CD8-positive, alpha-beta memory T cell (primary cell): ENCODE measurements at regions not wholly inside any gene's neighbourhood (a gene's known extent, or its start where the extent isn't known, plus 50 kb on each side); places are given as distances from the start of the nearest gene placed in this dataset.

Source experiments
- CTCF ChIA-PET: fragments of 350-600 bp; sonication (Branson Sonifier 250); formaldehyde crosslinking; loops from one replicate; lab custom pipeline; 2021; ENCODE audit warnings: antibody characterized with exemption; lab: Charles Lee
- POLR2A ChIA-PET: fragments of 350-600 bp; sonication (Branson Sonifier 250); formaldehyde crosslinking; loops from one replicate; lab custom pipeline; 2021; ENCODE audit warnings: antibody characterized with exemption; lab: Charles Lee
- DNase-seq, 5 donors: peaks; one replicate each; pipeline versions ENCODE4 v3.0.0 to v3.0.0-alpha.2; 2020 to 2022; ENCODE audit warnings: mixed read lengths in 1 of 5
- H3K27ac ChIP-seq: one replicate; pipeline ENCODE4 v1.7.0; 2013; ENCODE audit warnings: low read depth, mild to moderate bottlenecking, low read length, moderate library complexity
- H3K27me3 ChIP-seq: 2 replicates; pipeline ENCODE4 v1.7.0; 2013; ENCODE audit warnings: low read length, mild to moderate bottlenecking; ENCODE audit not compliant: insufficient read depth, poor library complexity, severe bottlenecking
- H3K36me3 ChIP-seq: 2 replicates; pipeline ENCODE4 v1.7.0; 2013; ENCODE audit warnings: mild to moderate bottlenecking, low read length, moderate library complexity; ENCODE audit not compliant: insufficient read depth
- H3K4me1 ChIP-seq: 2 replicates; pipeline ENCODE4 v1.7.0; 2013; ENCODE audit warnings: mild to moderate bottlenecking, low read length, moderate library complexity; ENCODE audit not compliant: insufficient read depth
- H3K4me3 ChIP-seq: 2 replicates; pipeline ENCODE4 v1.7.0; 2013; ENCODE audit warnings: mild to moderate bottlenecking, low read length
- H3K9me3 ChIP-seq: 2 replicates; pipeline ENCODE4 v1.7.0; 2013; ENCODE audit warnings: mild to moderate bottlenecking, low read length
- H3K27ac Mint-ChIP-seq, 8 donors: one replicate each; pipeline ENCODE4 v1.8.0; 2020 to 2021; ENCODE audit warnings: mixed read lengths in 8 of 8, mild to moderate bottlenecking in 6 of 8, inconsistent platforms in 3 of 8, moderate library complexity in 3 of 8
- H3K27me3 Mint-ChIP-seq, 2 donors: one replicate each; pipeline ENCODE4 v1.8.0; 2020 to 2021; ENCODE audit warnings: mixed read lengths in 2 of 2, mild to moderate bottlenecking in 1 of 2, moderate library complexity in 1 of 2
- H3K36me3 Mint-ChIP-seq, 3 donors: one replicate each; pipeline ENCODE4 v1.8.0; 2020 to 2021; ENCODE audit warnings: mixed read lengths in 3 of 3, inconsistent platforms in 1 of 3, mild to moderate bottlenecking in 1 of 3
- H3K4me1 Mint-ChIP-seq, 3 donors: one replicate each; pipeline ENCODE4 v1.8.0; 2020 to 2021; ENCODE audit warnings: mixed read lengths in 3 of 3, inconsistent platforms in 1 of 3, mild to moderate bottlenecking in 1 of 3
- H3K4me3 Mint-ChIP-seq, 7 donors: one replicate each; pipeline ENCODE4 v1.8.0; 2020 to 2021; ENCODE audit warnings: mixed read lengths in 7 of 7, mild to moderate bottlenecking in 6 of 7, moderate library complexity in 4 of 7, inconsistent platforms in 2 of 7
- H3K9me3 Mint-ChIP-seq, 5 donors: one replicate each; pipeline ENCODE4 v1.8.0; 2020 to 2022; ENCODE audit warnings: mixed read lengths in 5 of 5, mild to moderate bottlenecking in 3 of 5, moderate library complexity in 2 of 5, inconsistent platforms in 1 of 5

- H3K27me3 Mint-ChIP-seq: no peaks in the 10 kb centered on the region
- H3K9me3 Mint-ChIP-seq: peaks cover 12 to 28% (median 20%) of the 10 kb centered on the region in 5 donors
- Histone ChIP-seq H3K27me3 (no peaks in the 10 kb centered on the region), H3K4me3 (no peak overlapping the region), H3K9me3 (no peaks in the 10 kb centered on the region), H3K36me3 (no peaks in the 10 kb centered on the region), H3K27ac (no peak overlapping the region), H3K4me1 (no peaks in the 10 kb centered on the region)
- no peak overlapping the region for H3K27ac Mint-ChIP-seq
- H3K36me3 Mint-ChIP-seq: peaks cover 0 to 4% (median 0%) of the 10 kb centered on the region in 3 donors
- no peak overlapping the region for H3K4me3 Mint-ChIP-seq
- ChIA-PET POLR2A (no interaction called here), CTCF (no interaction called here)
- DNase-seq: no peak
- no peaks in the 10 kb centered on the region for H3K4me1 Mint-ChIP-seq
Observed at GRCh38 chr7:91628742-91629141, 251.8 kb downstream of the MTERF1 start.

- H3K36me3 Mint-ChIP-seq: peaks cover 0 to 4% (median 0%) of the 10 kb centered on the region in 3 donors
- Histone ChIP-seq H3K27ac (no peak overlapping the region), H3K4me3 (no peak overlapping the region), H3K9me3 (no peaks in the 10 kb centered on the region), H3K36me3 (no peaks in the 10 kb centered on the region), H3K4me1 (no peaks in the 10 kb centered on the region), H3K27me3 (no peaks in the 10 kb centered on the region)
- no peak for DNase-seq
- POLR2A ChIA-PET: no interaction called here
- peaks cover 8 to 33% (median 19%) of the 10 kb centered on the region in 5 donors for H3K9me3 Mint-ChIP-seq
- no peaks in the 10 kb centered on the region for H3K4me1 Mint-ChIP-seq
- no peak overlapping the region for H3K27ac Mint-ChIP-seq
- CTCF ChIA-PET: no interaction called here
- no peaks in the 10 kb centered on the region for H3K27me3 Mint-ChIP-seq
- no peak overlapping the region for H3K4me3 Mint-ChIP-seq
Observed at GRCh38 chr7:91630581-91631380, 249.7 kb downstream of the MTERF1 start.

GRCh38 chr7:91632234-91632940, 248.1 kb downstream of the MTERF1 start:
- no peak overlapping the region for H3K27ac ChIP-seq
- Mint-ChIP-seq H3K9me3 (peaks cover 5 to 33% (median 21%) of the 10 kb centered on the region in 5 donors), H3K4me3 (no peak overlapping the region), H3K27me3 (no peaks in the 10 kb centered on the region), H3K27ac (no peak overlapping the region), H3K4me1 (no peaks in the 10 kb centered on the region), H3K36me3 (peaks cover 0 to 4% (median 0%) of the 10 kb centered on the region in 3 donors)
- POLR2A ChIA-PET: no interaction called here
- no peaks in the 10 kb centered on the region for H3K4me1 ChIP-seq
- no peak for DNase-seq
- no peaks in the 10 kb centered on the region for H3K27me3 ChIP-seq
- no peaks in the 10 kb centered on the region for H3K9me3 ChIP-seq
- no peaks in the 10 kb centered on the region for H3K36me3 ChIP-seq
- CTCF ChIA-PET: no interaction called here
- H3K4me3 ChIP-seq: no peak overlapping the region

- Histone ChIP-seq H3K36me3 (no peaks in the 10 kb centered on the region), H3K27ac (no peak overlapping the region), H3K27me3 (no peaks in the 10 kb centered on the region), H3K4me3 (no peak overlapping the region), H3K4me1 (no peaks in the 10 kb centered on the region), H3K9me3 (no peaks in the 10 kb centered on the region)
- Mint-ChIP-seq H3K27ac (no peak overlapping the region), H3K36me3 (peaks cover 0 to 4% (median 0%) of the 10 kb centered on the region in 3 donors), H3K4me3 (no peak overlapping the region), H3K27me3 (no peaks in the 10 kb centered on the region), H3K9me3 (peaks cover 9 to 38% (median 25%) of the 10 kb centered on the region in 5 donors), H3K4me1 (no peaks in the 10 kb centered on the region)
- ChIA-PET POLR2A (no interaction called here), CTCF (no interaction called here)
- DNase-seq: no peak
Observed at GRCh38 chr7:91633013-91633441, 247.5 kb downstream of the MTERF1 start.

- Histone ChIP-seq H3K9me3 (no peaks in the 10 kb centered on the region), H3K27me3 (no peaks in the 10 kb centered on the region), H3K27ac (no peak overlapping the region), H3K36me3 (no peaks in the 10 kb centered on the region), H3K4me1 (no peaks in the 10 kb centered on the region), H3K4me3 (no peak overlapping the region)
- no peak overlapping the region for H3K27ac Mint-ChIP-seq
- peaks cover 0 to 4% (median 0%) of the 10 kb centered on the region in 3 donors for H3K36me3 Mint-ChIP-seq
- no peaks in the 10 kb centered on the region for H3K27me3 Mint-ChIP-seq
- ChIA-PET POLR2A (no interaction called here), CTCF (no interaction called here)
- no peak overlapping the region for H3K4me3 Mint-ChIP-seq
- H3K4me1 Mint-ChIP-seq: no peaks in the 10 kb centered on the region
- H3K9me3 Mint-ChIP-seq: peaks cover 5 to 38% (median 21%) of the 10 kb centered on the region in 5 donors
- no peak for DNase-seq
Observed at GRCh38 chr7:91634485-91635177, 245.9 kb downstream of the MTERF1 start.

GRCh38 chr7:91636129-91636724, 244.3 kb downstream of the MTERF1 start:
- no peak overlapping the region for H3K27ac ChIP-seq
- H3K4me3 Mint-ChIP-seq: no peak overlapping the region
- no peaks in the 10 kb centered on the region for H3K27me3 Mint-ChIP-seq
- H3K9me3 ChIP-seq: no peaks in the 10 kb centered on the region
- ChIA-PET POLR2A (no interaction called here), CTCF (no interaction called here)
- no peak for DNase-seq
- no peaks in the 10 kb centered on the region for H3K4me1 Mint-ChIP-seq
- H3K4me1 ChIP-seq: no peaks in the 10 kb centered on the region
- peaks cover 5 to 31% (median 21%) of the 10 kb centered on the region in 5 donors for H3K9me3 Mint-ChIP-seq
- no peak overlapping the region for H3K4me3 ChIP-seq
- peaks cover 0 to 4% (median 0%) of the 10 kb centered on the region in 3 donors for H3K36me3 Mint-ChIP-seq
- no peaks in the 10 kb centered on the region for H3K27me3 ChIP-seq
- no peaks in the 10 kb centered on the region for H3K36me3 ChIP-seq
- no peak overlapping the region for H3K27ac Mint-ChIP-seq

- Histone ChIP-seq H3K4me3 (no peak overlapping the region), H3K9me3 (no peaks in the 10 kb centered on the region), H3K27ac (no peak overlapping the region), H3K36me3 (no peaks in the 10 kb centered on the region), H3K27me3 (no peaks in the 10 kb centered on the region), H3K4me1 (no peaks in the 10 kb centered on the region)
- ChIA-PET POLR2A (no interaction called here), CTCF (no interaction called here)
- peaks cover 0 to 4% (median 0%) of the 10 kb centered on the region in 3 donors for H3K36me3 Mint-ChIP-seq
- no peaks in the 10 kb centered on the region for H3K4me1 Mint-ChIP-seq
- H3K27ac Mint-ChIP-seq: no peak overlapping the region
- no peaks in the 10 kb centered on the region for H3K27me3 Mint-ChIP-seq
- no peak overlapping the region for H3K4me3 Mint-ChIP-seq
- H3K9me3 Mint-ChIP-seq: peaks cover 5 to 32% (median 23%) of the 10 kb centered on the region in 5 donors
- no peak for DNase-seq
Observed at GRCh38 chr7:91636728-91637127, 243.8 kb downstream of the MTERF1 start.
